IMR-90 (cell line): ENCODE measurements at regions not wholly inside any gene's neighbourhood (a gene's known extent, or its start where the extent isn't known, plus 50 kb on each side); places are given as distances from the start of the nearest gene placed in this dataset.

Experiments used
- ATAC-seq: fragments of 200-7000 bp; cut with Tn5 transposase; 2 replicates; pipeline ENCODE4 v1.9.1; 2020; ENCODE audit warnings: low read depth, mild to moderate bottlenecking, moderate library complexity
- BruUV-seq: library from RNA; stranded (reverse); fragments of 400-500 nt; replicated peaks from 2 replicates; lab custom pipeline; 2021; lab: Mats Ljungman, UMichigan
- CTCF ChIA-PET: fragments of 300-600 bp; formaldehyde crosslinking; extraction: SDS; loops from one replicate; lab custom pipeline; 2021; ENCODE audit warnings: antibody characterized with exemption; lab: Yijun Ruan, JAX
- POLR2A ChIA-PET: fragments of 300-600 bp; sonication (Branson Sonifier 250); formaldehyde crosslinking; loops from one replicate; lab custom pipeline; 2022; ENCODE audit warnings: antibody characterized with exemption; ENCODE audit not compliant: unreplicated experiment; lab: Charles Lee
- DNase-seq: peaks from one replicate; pipeline ENCODE4 v3.0.0; 2013
- H2AFZ ChIP-seq: replicated peaks from 2 replicates; pipeline ENCODE3; 2013; ENCODE audit warnings: low read length, mild to moderate bottlenecking; ENCODE audit not compliant: poor library complexity
- H2AK5ac ChIP-seq: 2 replicates; pipeline ENCODE4 v1.6.1; 2013; ENCODE audit warnings: low read depth, low read length, inconsistent platforms
- H2AK9ac ChIP-seq: replicated peaks from 2 replicates; pipeline ENCODE3; 2013; ENCODE audit warnings: mild to moderate bottlenecking, low read depth, low read length, moderate library complexity; ENCODE audit not compliant: poor library complexity
- H2BK120ac ChIP-seq: 2 replicates; pipeline ENCODE4 v1.6.1; 2013; ENCODE audit warnings: low read depth, low read length, inconsistent platforms
- H2BK15ac ChIP-seq: 3 replicates; pipeline ENCODE4 v1.6.1; 2013; ENCODE audit warnings: low read depth, low read length, inconsistent platforms
- H2BK20ac ChIP-seq: 2 replicates; pipeline ENCODE4 v1.6.1; 2013; ENCODE audit warnings: low read depth, mild to moderate bottlenecking, inconsistent platforms, low read length, moderate library complexity
- H2BK5ac ChIP-seq: 2 replicates; pipeline ENCODE4 v1.6.1; 2013; ENCODE audit warnings: mild to moderate bottlenecking, low read depth, low read length, inconsistent platforms; ENCODE audit not compliant: poor library complexity, severe bottlenecking
- H3K14ac ChIP-seq: replicated peaks from 2 replicates; pipeline ENCODE4 v1.6.1; 2013; ENCODE audit warnings: low read depth, low read length, inconsistent platforms
- H3K18ac ChIP-seq: 2 replicates; pipeline ENCODE4 v1.6.1; 2013; ENCODE audit warnings: low read depth, low read length, control low read depth
- H3K23ac ChIP-seq: 2 replicates; pipeline ENCODE4 v1.6.1; 2013; ENCODE audit warnings: low read depth, low read length, inconsistent platforms
- H3K27ac ChIP-seq: 2 replicates; pipeline ENCODE4 v1.5.1; 2013; ENCODE audit warnings: mild to moderate bottlenecking, control low read depth, low read length; ENCODE audit not compliant: insufficient read depth
- H3K27me3 ChIP-seq: 2 replicates; pipeline ENCODE4 v1.6.1; 2013; ENCODE audit warnings: low read length; ENCODE audit not compliant: control insufficient read depth, insufficient read depth
- H3K36me3 ChIP-seq: 2 replicates; pipeline ENCODE4 v1.6.1; 2013; ENCODE audit warnings: low read length, mixed read lengths; ENCODE audit not compliant: control insufficient read depth, insufficient read depth
- H3K4ac ChIP-seq: 2 replicates; pipeline ENCODE4 v1.6.1; 2013; ENCODE audit warnings: low read depth, low read length, inconsistent platforms
- H3K4me1 ChIP-seq: 2 replicates; pipeline ENCODE4 v1.6.1; 2013; ENCODE audit warnings: low read length, mixed read lengths; ENCODE audit not compliant: control insufficient read depth, insufficient read depth
- H3K4me2 ChIP-seq: 2 replicates; pipeline ENCODE4 v1.6.1; 2013; ENCODE audit warnings: low read depth, mild to moderate bottlenecking, control low read depth, low read length, moderate library complexity
- H3K4me3 ChIP-seq: 2 replicates; pipeline ENCODE4 v1.5.1; 2013; ENCODE audit warnings: low read depth, mild to moderate bottlenecking, control low read depth, low read length, moderate library complexity; ENCODE audit not compliant: insufficient read depth
- H3K56ac ChIP-seq: 2 replicates; pipeline ENCODE4 v1.6.1; 2013; ENCODE audit warnings: low read length, inconsistent platforms; ENCODE audit not compliant: insufficient read depth; ENCODE audit errors: extremely low read depth
- H3K79me1 ChIP-seq, 2 experiments: 2 replicates each; pipeline ENCODE4 v1.6.1; 2013; ENCODE audit warnings: low read length in 2 of 2, inconsistent platforms in 1 of 2, low read depth in 1 of 2
- H3K9ac ChIP-seq: 2 replicates; pipeline ENCODE4 v1.6.1; 2013; ENCODE audit warnings: low read depth, low read length, control low read depth
- H3K9me1 ChIP-seq: 2 replicates; pipeline ENCODE4 v1.6.1; 2013; ENCODE audit warnings: low read length, inconsistent platforms; ENCODE audit not compliant: insufficient read depth
- H3K9me3 ChIP-seq: 2 replicates; pipeline ENCODE4 v1.6.1; 2013; ENCODE audit warnings: low read length; ENCODE audit not compliant: control insufficient read depth, insufficient read depth
- H4K20me1 ChIP-seq: 2 replicates; pipeline ENCODE4 v1.6.1; 2013; ENCODE audit warnings: low read length, inconsistent platforms; ENCODE audit not compliant: insufficient read depth
- H4K5ac ChIP-seq: 2 replicates; pipeline ENCODE4 v1.6.1; 2013; ENCODE audit warnings: mild to moderate bottlenecking, low read depth, low read length, control low read depth
- H4K8ac ChIP-seq, 2 experiments: 2 replicates each; pipeline ENCODE4 v1.6.1; 2013; ENCODE audit warnings: low read depth in 2 of 2, low read length in 2 of 2, control low read depth in 1 of 2, inconsistent platforms in 1 of 2
- H4K91ac ChIP-seq: 2 replicates; pipeline ENCODE4 v1.6.1; 2013; ENCODE audit warnings: low read depth, low read length, inconsistent platforms; ENCODE audit not compliant: insufficient read depth
- BHLHE40 ChIP-seq: fragments of 150-350 bp; IDR thresholded peaks from 2 replicates; pipeline ENCODE4 v1.6.1; 2016; ENCODE audit warnings: mild to moderate bottlenecking, low read depth, low read length
- MXI1 ChIP-seq: IDR thresholded peaks from 2 replicates; pipeline ENCODE4 v1.6.1; 2012; ENCODE audit warnings: low read depth, mild to moderate bottlenecking, low read length, moderate library complexity, borderline replicate concordance
- RAD21 ChIP-seq: IDR thresholded peaks from 2 replicates; pipeline ENCODE4 v1.6.1; 2012; ENCODE audit warnings: low read length, improper control_type of control experiment
- RFX5 ChIP-seq: IDR thresholded peaks from 2 replicates; pipeline ENCODE4 v1.8.0; 2012; ENCODE audit warnings: low read depth, mild to moderate bottlenecking, low read length, moderate library complexity
- SMC3 ChIP-seq: fragments of 150-350 bp; IDR thresholded peaks from 2 replicates; pipeline ENCODE4 v1.6.1; 2016; ENCODE audit warnings: low read depth, mild to moderate bottlenecking, antibody characterized with exemption, low read length, moderate library complexity
- dilution Hi-C: fragments of 300-500 bp; cut with HindIII; formaldehyde crosslinking; loops from one replicate; pipeline ENCODE4 v1.14.3; 2018; ENCODE audit warnings: low sequenced_read_pairs; ENCODE audit not compliant: unreplicated experiment
- in situ Hi-C: fragments of 300-500 bp; cut with MboI; formaldehyde crosslinking; loops from 3 replicates; pipeline ENCODE4 v1.14.3; 2019; ENCODE audit warnings: low sequenced_read_pairs, inconsistent platforms, mixed read lengths
- intact Hi-C: fragments of 100-400 bp; cut with micrococcal nuclease; formaldehyde crosslinking; loops from 2 replicates; pipeline ENCODE4 v1.10.0; 2022

DNA sequence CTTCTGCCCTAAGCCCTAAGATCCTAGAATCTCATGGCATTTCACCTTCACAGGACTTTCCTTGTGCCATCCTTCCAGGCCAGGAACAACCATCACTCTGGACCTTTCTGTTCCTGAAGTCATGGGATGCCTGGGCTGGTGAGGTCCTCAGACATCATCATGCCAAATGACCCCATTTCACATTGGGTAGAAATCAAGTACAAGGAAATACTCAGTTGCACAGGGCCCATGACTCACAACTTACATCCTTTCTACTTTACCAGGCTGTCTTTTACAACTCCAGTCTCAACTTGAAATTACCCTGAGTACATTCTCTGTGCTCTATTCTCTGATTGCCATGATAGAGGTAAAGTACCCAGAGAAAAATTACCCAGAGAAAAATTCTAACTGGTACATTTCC lies 167.1 kb downstream of the PIK3R1 start:
- Histone ChIP-seq H3K56ac (no peak overlapping the region), H3K4me1 (no peaks in the 10 kb centered on the region)
- in situ Hi-C loops = no loop called here

More for the DNA sequence above, 167.1 kb downstream of the PIK3R1 start:
- no peaks in the 10 kb centered on the region for H3K36me3 ChIP-seq
- peak; percentile 6 for DNase-seq
- no peak overlapping the region for H2AK9ac ChIP-seq
- H4K91ac ChIP-seq = no peak overlapping the region
- ChIA-PET CTCF (no interaction called here), POLR2A (no interaction called here)
- no peak overlapping the region for H4K8ac ChIP-seq
- intact Hi-C loops (no loop called here), dilution Hi-C loops (no loop called here)
- H3K4me2 ChIP-seq = no peak overlapping the region
- H3K4me3 ChIP-seq = no peak overlapping the region
- TF ChIP-seq SMC3 = no peak
- TF ChIP-seq RFX5 = no peak
- TF ChIP-seq MXI1 = no peak
- no peak for TF ChIP-seq RAD21
- TF ChIP-seq BHLHE40 = no peak
- no TSS peak for BruUV-seq
- no peak overlapping the region for H4K5ac ChIP-seq
- no peak for ATAC-seq
- no peak overlapping the region for H2AFZ ChIP-seq
- no peaks in the 10 kb centered on the region for H4K20me1 ChIP-seq
- H2AK5ac ChIP-seq = no peak overlapping the region
- no peaks in the 10 kb centered on the region for H3K27me3 ChIP-seq
- H3K9me1 ChIP-seq = no peaks in the 10 kb centered on the region
- H2BK120ac ChIP-seq = no peak overlapping the region
- no peak overlapping the region for H3K9ac ChIP-seq
- H2BK5ac ChIP-seq = no peak overlapping the region
- H3K14ac ChIP-seq = no peak overlapping the region
- no peak overlapping the region for H3K23ac ChIP-seq
- no peaks in the 10 kb centered on the region for H3K79me1 ChIP-seq
- H3K27ac ChIP-seq = no peak overlapping the region
- H3K4ac ChIP-seq = no peak overlapping the region
- peaks cover 2% of the 10 kb centered on the region; the same call in 1 of the 2 replicates for H3K9me3 ChIP-seq
- H3K18ac ChIP-seq = no peak overlapping the region
- H2BK15ac ChIP-seq = no peak overlapping the region
- no peak overlapping the region for H2BK20ac ChIP-seq
